SU-DHL-6 (cell line): ENCODE measurements at regions not wholly inside any gene's neighbourhood (a gene's known extent, or its start where the extent isn't known, plus 50 kb on each side); places are given as distances from the start of the nearest gene placed in this dataset.

ENCODE experiments used
- EZH2phosphoT487 ChIP-seq: fragments of 200-600 bp; sonication (generic), shearing (Covaris generic); conservative IDR thresholded peaks from 2 replicates; pipeline ENCODE4 v1.6.1; 2018; ENCODE audit warnings: mild to moderate bottlenecking, antibody characterized with exemption, low read length, moderate library complexity, mixed read lengths
- TF ChIP-seq, protein P1 (sequence below): fragments of 200-600 bp; sonication (generic); IDR thresholded peaks from one replicate; pipeline ENCODE4 v1.5.1; 2017; ENCODE audit warnings: antibody characterized with exemption, mild to moderate bottlenecking, low read length, moderate library complexity; ENCODE audit not compliant: insufficient read depth, poor library complexity, severe bottlenecking

DNA sequence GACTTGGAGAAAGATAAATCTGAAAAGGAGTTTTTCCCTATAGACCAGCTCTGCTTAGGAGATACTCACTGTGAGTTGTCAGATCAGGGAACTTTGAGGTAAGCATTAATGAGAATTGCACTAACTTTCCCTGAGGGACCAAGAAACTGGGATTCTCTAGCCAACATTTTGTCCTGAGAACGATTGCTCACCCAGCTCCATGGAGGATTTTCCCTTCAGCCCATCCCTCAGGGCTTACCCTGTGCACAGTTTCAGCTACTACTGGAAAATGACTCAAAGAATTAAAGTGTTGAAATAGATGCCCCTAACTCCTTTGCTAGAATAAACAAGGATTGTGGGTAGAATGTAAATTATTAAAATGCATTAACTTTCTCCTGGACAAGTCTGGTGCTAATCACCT is 237.2 kb upstream of the IL12B start:
- TF ChIP-seq, protein P1, sequence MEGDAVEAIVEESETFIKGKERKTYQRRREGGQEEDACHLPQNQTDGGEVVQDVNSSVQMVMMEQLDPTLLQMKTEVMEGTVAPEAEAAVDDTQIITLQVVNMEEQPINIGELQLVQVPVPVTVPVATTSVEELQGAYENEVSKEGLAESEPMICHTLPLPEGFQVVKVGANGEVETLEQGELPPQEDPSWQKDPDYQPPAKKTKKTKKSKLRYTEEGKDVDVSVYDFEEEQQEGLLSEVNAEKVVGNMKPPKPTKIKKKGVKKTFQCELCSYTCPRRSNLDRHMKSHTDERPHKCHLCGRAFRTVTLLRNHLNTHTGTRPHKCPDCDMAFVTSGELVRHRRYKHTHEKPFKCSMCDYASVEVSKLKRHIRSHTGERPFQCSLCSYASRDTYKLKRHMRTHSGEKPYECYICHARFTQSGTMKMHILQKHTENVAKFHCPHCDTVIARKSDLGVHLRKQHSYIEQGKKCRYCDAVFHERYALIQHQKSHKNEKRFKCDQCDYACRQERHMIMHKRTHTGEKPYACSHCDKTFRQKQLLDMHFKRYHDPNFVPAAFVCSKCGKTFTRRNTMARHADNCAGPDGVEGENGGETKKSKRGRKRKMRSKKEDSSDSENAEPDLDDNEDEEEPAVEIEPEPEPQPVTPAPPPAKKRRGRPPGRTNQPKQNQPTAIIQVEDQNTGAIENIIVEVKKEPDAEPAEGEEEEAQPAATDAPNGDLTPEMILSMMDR: no peak
- no peak for TF ChIP-seq EZH2phosphoT487
